ENCODE measurements at regions not wholly inside any gene's neighbourhood (a gene's known extent, or its start where the extent isn't known, plus 50 kb on each side); places are given as distances from the start of the nearest gene placed in this dataset.

GRCh38 chr2:191544461-191545062 lies 133.4 kb upstream of the NABP1 start:
- Histone ChIP-seq H2AFZ (ENCODE audit: low read depth, low read length) (no peak overlapping the region), H3K9me3 (ENCODE audit: insufficient read depth, low read depth, low read length) (no peaks in the 10 kb centered on the region), H3K27me3 (ENCODE audit: insufficient read depth, low read length) (no peaks in the 10 kb centered on the region), H3K27ac (ENCODE audit: low read depth, low read length) (no peak overlapping the region), H3K4me2 (ENCODE audit: low read length) (no peak overlapping the region), H3K79me2 (ENCODE audit: insufficient read depth, low read length) (no peaks in the 10 kb centered on the region), H3K4me3 (ENCODE audit: insufficient read depth, low read depth, low read length) (no peak overlapping the region), H3K4me1 (ENCODE audit: insufficient read depth, low read length) (no peaks in the 10 kb centered on the region), H3K9ac (ENCODE audit: low read length) (no peak overlapping the region), H4K20me1 (ENCODE audit: insufficient read depth, low read length) (no peaks in the 10 kb centered on the region), H3K36me3 (ENCODE audit: insufficient read depth, low read length) (no peaks in the 10 kb centered on the region)
- Mint-ChIP-seq H3K27me3 (ENCODE audit: low read depth, unreplicated experiment) (no peaks in the 10 kb centered on the region), H3K36me3 (ENCODE audit: low read depth, unreplicated experiment) (no peaks in the 10 kb centered on the region), H3K4me1 (ENCODE audit: low read depth, unreplicated experiment) (no peaks in the 10 kb centered on the region), H3K4me3 (ENCODE audit: unreplicated experiment) (no peak overlapping the region), H3K9me3 (ENCODE audit: unreplicated experiment) (peaks cover 2% of the 10 kb centered on the region), H3K27ac (ENCODE audit: unreplicated experiment) (no peak overlapping the region)
- FAIRE-seq (no peak), DNase-seq (ENCODE audit: low read depth) (no peak)
- TF ChIP-seq CTCF (IDR thresholded peaks at IDR 0.05; ENCODE audit: insufficient read depth, low read depth, low read length), result no peak

- Histone ChIP-seq H3K4me1 (ENCODE audit: insufficient read depth, low read length) (no peaks in the 10 kb centered on the region), H3K9ac (ENCODE audit: low read length) (no peak overlapping the region), H2AFZ (ENCODE audit: low read depth, low read length) (no peak overlapping the region), H3K4me2 (ENCODE audit: low read length) (no peak overlapping the region), H4K20me1 (ENCODE audit: insufficient read depth, low read length) (no peaks in the 10 kb centered on the region), H3K27ac (ENCODE audit: low read depth, low read length) (no peak overlapping the region), H3K36me3 (ENCODE audit: insufficient read depth, low read length) (no peaks in the 10 kb centered on the region), H3K9me3 (ENCODE audit: insufficient read depth, low read depth, low read length) (no peaks in the 10 kb centered on the region), H3K4me3 (ENCODE audit: insufficient read depth, low read depth, low read length) (no peak overlapping the region), H3K27me3 (ENCODE audit: insufficient read depth, low read length) (no peaks in the 10 kb centered on the region), H3K79me2 (ENCODE audit: insufficient read depth, low read length) (no peaks in the 10 kb centered on the region)
- DNase-seq (ENCODE audit: low read depth) (no peak), FAIRE-seq (no peak)
- TF ChIP-seq EZH2 (IDR thresholded peaks at IDR 0.05; ENCODE audit: insufficient read depth, low read length) (no peak), CTCF (IDR thresholded peaks at IDR 0.05; ENCODE audit: insufficient read depth, low read depth, low read length) (no peak)
- Mint-ChIP-seq H3K9me3 (ENCODE audit: unreplicated experiment) (peaks cover 2% of the 10 kb centered on the region), H3K27ac (ENCODE audit: unreplicated experiment) (no peak overlapping the region), H3K4me1 (ENCODE audit: low read depth, unreplicated experiment) (no peaks in the 10 kb centered on the region), H3K4me3 (ENCODE audit: unreplicated experiment) (no peak overlapping the region), H3K36me3 (ENCODE audit: low read depth, unreplicated experiment) (no peaks in the 10 kb centered on the region), H3K27me3 (ENCODE audit: low read depth, unreplicated experiment) (no peaks in the 10 kb centered on the region)
Measured at GRCh38 chr2:191545361-191545760, 132.6 kb upstream of the NABP1 start.

DNA sequence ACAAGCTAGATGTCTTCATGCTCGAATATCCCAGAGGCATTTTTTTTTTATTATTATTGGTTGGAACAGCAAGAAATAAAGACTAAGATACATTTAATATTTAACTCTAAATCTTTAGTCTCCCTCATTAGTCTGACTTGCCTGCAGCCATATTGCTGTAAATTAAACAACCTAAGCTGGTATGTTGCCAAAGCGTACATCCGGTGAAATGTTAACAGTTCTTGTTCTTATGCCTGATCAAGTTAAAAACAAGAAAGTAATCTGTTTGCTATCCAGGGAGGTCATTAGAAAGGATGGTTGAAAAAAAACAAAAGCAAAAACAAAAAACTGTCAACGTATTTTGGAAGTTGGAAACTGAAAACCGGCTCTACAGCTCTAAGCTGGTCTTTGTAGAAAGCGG lies 125.9 kb upstream of the NABP1 start:
- FAIRE-seq, result no peak

More for the DNA sequence above, 125.9 kb upstream of the NABP1 start:
- Mint-ChIP-seq H3K27ac (ENCODE audit: unreplicated experiment) (no peak overlapping the region), H3K4me1 (ENCODE audit: low read depth, unreplicated experiment) (peaks cover 6% of the 10 kb centered on the region), H3K27me3 (ENCODE audit: low read depth, unreplicated experiment) (peaks cover 3% of the 10 kb centered on the region), H3K4me3 (ENCODE audit: unreplicated experiment) (no peak overlapping the region), H3K9me3 (ENCODE audit: unreplicated experiment) (no peaks in the 10 kb centered on the region), H3K36me3 (ENCODE audit: low read depth, unreplicated experiment) (no peaks in the 10 kb centered on the region)
- Histone ChIP-seq H3K27ac (ENCODE audit: low read depth, low read length) (no peak overlapping the region), H3K36me3 (ENCODE audit: insufficient read depth, low read length) (no peaks in the 10 kb centered on the region), H3K4me1 (ENCODE audit: insufficient read depth, low read length) (no peaks in the 10 kb centered on the region), H4K20me1 (ENCODE audit: insufficient read depth, low read length) (no peaks in the 10 kb centered on the region), H3K9ac (ENCODE audit: low read length) (no peak overlapping the region), H3K4me2 (ENCODE audit: low read length) (peak overlapping the region; percentile 31), H3K4me3 (ENCODE audit: insufficient read depth, low read depth, low read length) (no peak overlapping the region), H3K27me3 (ENCODE audit: insufficient read depth, low read length) (no peaks in the 10 kb centered on the region), H3K9me3 (ENCODE audit: insufficient read depth, low read depth, low read length) (no peaks in the 10 kb centered on the region), H3K79me2 (ENCODE audit: insufficient read depth, low read length) (no peaks in the 10 kb centered on the region), H2AFZ (ENCODE audit: low read depth, low read length) (no peak overlapping the region)
- no peak for DNase-seq (ENCODE audit: low read depth)
- no peak for TF ChIP-seq EZH2 (IDR thresholded peaks at IDR 0.05; ENCODE audit: insufficient read depth, low read length)
- TF ChIP-seq CTCF (IDR thresholded peaks at IDR 0.05; ENCODE audit: insufficient read depth, low read depth, low read length), result no peak
